GM12878 (cell line): ENCODE measurements at regions not wholly inside any gene's neighbourhood (a gene's known extent, or its start where the extent isn't known, plus 50 kb on each side); places are given as distances from the start of the nearest gene placed in this dataset.

Source experiments
- ATF3 ChIP-seq: IDR thresholded peaks from 2 replicates; pipeline ENCODE4 v1.6.1; 2011; ENCODE audit warnings: low read depth, mild to moderate bottlenecking, low read length, moderate library complexity, borderline replicate concordance; ENCODE audit errors: extremely low read depth
- BRCA1 ChIP-seq: IDR thresholded peaks from 2 replicates; pipeline ENCODE4 v1.6.1; 2011; ENCODE audit warnings: low read depth, low read length, improper control_type of control experiment
- EGR1 ChIP-seq, 2 experiments: IDR thresholded peaks; 1 replicate in 1 of 2; 2 replicates in 1 of 2; pipeline ENCODE4 v1.6.1; 2011 to 2012; ENCODE audit warnings: low read depth in 2 of 2, low read length in 2 of 2, borderline replicate concordance in 1 of 2, mild to moderate bottlenecking in 1 of 2, moderate library complexity in 1 of 2
- IKZF1 ChIP-seq: fragments of 450-650 bp; conservative IDR thresholded peaks from 2 replicates; pipeline ENCODE4 v1.6.1; 2017; ENCODE audit warnings: antibody characterized with exemption, mild to moderate bottlenecking
- JUNB ChIP-seq: IDR thresholded peaks from 2 replicates; pipeline ENCODE4 v1.6.1; 2016; ENCODE audit warnings: antibody characterized with exemption, mild to moderate bottlenecking
- KDM1A ChIP-seq: fragments of 200-600 bp; sonication (generic); IDR thresholded peaks from 2 replicates; pipeline ENCODE4 v1.6.1; 2016; ENCODE audit warnings: borderline replicate concordance
- MTA2 ChIP-seq: fragments of 450-650 bp; IDR thresholded peaks from 2 replicates; pipeline ENCODE4 v1.6.1; 2016; ENCODE audit warnings: low read depth, mild to moderate bottlenecking, moderate library complexity
- MXI1 ChIP-seq: fragments of 150-350 bp; IDR thresholded peaks from 2 replicates; pipeline ENCODE4 v1.6.1; 2011; ENCODE audit warnings: low read depth, mild to moderate bottlenecking, inconsistent platforms, low read length, improper control_type of control experiment
- MYC ChIP-seq: IDR thresholded peaks from 2 replicates; pipeline ENCODE4 v1.6.1; 2011; ENCODE audit warnings: mild to moderate bottlenecking, low read length, moderate library complexity, inconsistent platforms; ENCODE audit not compliant: insufficient read depth, insufficient replicate concordance, insufficient read length, severe bottlenecking
- NFIC ChIP-seq: IDR thresholded peaks from 2 replicates; pipeline ENCODE4 v1.6.1; 2012; ENCODE audit warnings: low read depth, mild to moderate bottlenecking, inconsistent platforms, low read length, moderate library complexity
- NFYA ChIP-seq: IDR thresholded peaks from 2 replicates; pipeline ENCODE4 v1.6.1; 2011; ENCODE audit warnings: low read depth, mild to moderate bottlenecking, low read length, improper control_type of control experiment, borderline replicate concordance
- NKRF ChIP-seq: fragments of 450-650 bp; conservative IDR thresholded peaks from 2 replicates; pipeline ENCODE4 v1.6.1; 2017; ENCODE audit warnings: mild to moderate bottlenecking, moderate library complexity
- NR2C1 ChIP-seq: fragments of 450-650 bp; IDR thresholded peaks from 2 replicates; pipeline ENCODE4 v1.6.1; 2017; ENCODE audit warnings: antibody characterized with exemption, mild to moderate bottlenecking, moderate library complexity
- POLR2AphosphoS5 ChIP-seq: IDR thresholded peaks from 2 replicates; pipeline ENCODE4 v1.6.1; 2011; ENCODE audit warnings: mild to moderate bottlenecking, low read length, inconsistent platforms
- RELB ChIP-seq: fragments of 450-650 bp; IDR thresholded peaks from 2 replicates; pipeline ENCODE4 v1.6.1; 2017; ENCODE audit warnings: low read depth, mild to moderate bottlenecking, moderate library complexity
- SIX5 ChIP-seq: IDR thresholded peaks from 2 replicates; pipeline ENCODE4 v1.6.1; 2011; ENCODE audit warnings: mild to moderate bottlenecking, low read depth, low read length, moderate library complexity; ENCODE audit not compliant: severe bottlenecking
- TCF12 ChIP-seq: IDR thresholded peaks from 2 replicates; pipeline ENCODE4 v1.6.1; 2011; ENCODE audit warnings: low read depth, mild to moderate bottlenecking, low read length
- YY1 ChIP-seq: IDR thresholded peaks from 2 replicates; pipeline ENCODE4 v1.6.1; 2011; ENCODE audit warnings: low read depth, mild to moderate bottlenecking, low read length
- ZNF592 ChIP-seq: fragments of 450-650 bp; IDR thresholded peaks from 2 replicates; pipeline ENCODE4 v1.6.1; 2017; ENCODE audit warnings: mild to moderate bottlenecking, moderate library complexity
- ZZZ3 ChIP-seq: IDR thresholded peaks from 2 replicates; pipeline ENCODE4 v1.6.1; 2011; ENCODE audit warnings: low read depth; ENCODE audit not compliant: control insufficient read depth, insufficient read length

GRCh38 chr4:53647547-53647946, 56.3 kb upstream of the LNX1 start (continued):
- TF ChIP-seq NFIC: no peak
- no peak for TF ChIP-seq NFYA
- TF ChIP-seq SIX5: no peak
- no peak for TF ChIP-seq YY1
- no peak for TF ChIP-seq MYC
- TF ChIP-seq MTA2: peak; percentile 16; the same call in 1 of the 2 replicates
- no peak for TF ChIP-seq TCF12
- no peak for TF ChIP-seq POLR2AphosphoS5
- TF ChIP-seq RELB: peak; percentile 15; the same call in 1 of the 2 replicates
- no peak for TF ChIP-seq NKRF
- no peak for TF ChIP-seq NR2C1
- TF ChIP-seq ATF3: no peak
- TF ChIP-seq MXI1: no peak
- TF ChIP-seq BRCA1: no peak
- 0 out of 2 replicates have a peak, but pooled peaks have one; percentile 23 for TF ChIP-seq IKZF1
- TF ChIP-seq EGR1 (IDR thresholded peaks at IDR 0.05; ENCODE audit: borderline replicate concordance in 1 of 2, low read depth in 2 of 2, low read length in 2 of 2): no peak
- no peak for TF ChIP-seq ZZZ3
- TF ChIP-seq ZNF592: no peak
- TF ChIP-seq JUNB: no peak
- no peak for TF ChIP-seq KDM1A
